K562 (cell line): ENCODE measurements at regions not wholly inside any gene's neighbourhood (a gene's known extent, or its start where the extent isn't known, plus 50 kb on each side); places are given as distances from the start of the nearest gene placed in this dataset.

Experiments used
- CBX1 ChIP-seq: sonication (generic); IDR thresholded peaks from 2 replicates; pipeline ENCODE4 v1.6.1; 2016; ENCODE audit warnings: antibody characterized with exemption, low read depth, mild to moderate bottlenecking
- EHMT2 ChIP-seq: fragments of 450-650 bp; IDR thresholded peaks from 2 replicates; pipeline ENCODE4 v1.6.1; 2018; ENCODE audit warnings: antibody characterized with exemption
- ESRRB ChIP-seq: fragments of 250-450 bp; sonication (Bioruptor Pico); IDR thresholded peaks from 2 replicates; pipeline ENCODE4 v1.5.0; 2020; ENCODE audit warnings: mild to moderate bottlenecking, moderate library complexity, borderline replicate concordance
- FOXA3 ChIP-seq, 2 experiments: fragments of 450-650 bp in 1 of 2; sonication (generic) in 1 of 2; formaldehyde crosslinking; IDR thresholded peaks in 1 of 2; conservative IDR thresholded peaks in 1 of 2; 2 replicates each; pipeline versions ENCODE4 v1.4.0 to v1.8.0; 2020 to 2022; ENCODE audit warnings: mild to moderate bottlenecking in 2 of 2, missing genetic modification reagents in 1 of 2
- FOXJ3 ChIP-seq: sonication (generic); formaldehyde crosslinking; IDR thresholded peaks from 2 replicates; pipeline ENCODE4 v1.4.0; 2020; ENCODE audit warnings: mild to moderate bottlenecking, missing genetic modification reagents
- HLTF ChIP-seq: fragments of 450-650 bp; IDR thresholded peaks from 2 replicates; pipeline ENCODE4 v1.6.1; 2016
- ILF3 ChIP-seq: fragments of 450-650 bp; IDR thresholded peaks from 2 replicates; pipeline ENCODE4 v1.6.1; 2018; ENCODE audit warnings: antibody characterized with exemption, mild to moderate bottlenecking, moderate library complexity, borderline replicate concordance
- ILK ChIP-seq: fragments of 450-650 bp; IDR thresholded peaks from 2 replicates; pipeline ENCODE4 v1.6.1; 2016; ENCODE audit warnings: missing genetic modification characterization, low read depth, mild to moderate bottlenecking, missing compliant biosample characterization, moderate library complexity, borderline replicate concordance
- KAT2B ChIP-seq: IDR thresholded peaks from one replicate; pipeline ENCODE4 v1.6.1; 2012; ENCODE audit warnings: low read depth, mild to moderate bottlenecking, control low read depth, inconsistent platforms, low read length, moderate library complexity
- KDM2B ChIP-seq: fragments of 250-450 bp; sonication (Bioruptor Pico); IDR thresholded peaks from 2 replicates; pipeline ENCODE4 v1.8.0; 2021; ENCODE audit warnings: mild to moderate bottlenecking, moderate library complexity
- KDM4B ChIP-seq, 2 experiments: fragments of 450-650 bp in 1 of 2; sonication (generic) in 1 of 2; IDR thresholded peaks; 2 replicates each; pipeline ENCODE4 v1.6.1; 2016 to 2017; ENCODE audit warnings: borderline replicate concordance in 2 of 2, antibody characterized with exemption in 1 of 2, low read depth in 1 of 2, mild to moderate bottlenecking in 1 of 2
- MXI1 ChIP-seq: IDR thresholded peaks from 2 replicates; pipeline ENCODE4 v1.6.1; 2011; ENCODE audit warnings: low read depth, mild to moderate bottlenecking, improper control_type of control experiment, low read length
- PPARD ChIP-seq: fragments of 250-450 bp; sonication (Bioruptor Pico); IDR thresholded peaks from 2 replicates; pipeline ENCODE4 v1.8.0; 2022; ENCODE audit warnings: inconsistent platforms, mild to moderate bottlenecking, moderate library complexity
- PTRF ChIP-seq: fragments of 450-650 bp; IDR thresholded peaks from 2 replicates; pipeline ENCODE4 v1.6.1; 2016; ENCODE audit warnings: mild to moderate bottlenecking, missing genetic modification characterization, missing compliant biosample characterization
- RBM14 ChIP-seq: fragments of 200-400 bp; formaldehyde crosslinking; IDR thresholded peaks from 2 replicates; pipeline ENCODE4 v1.6.1; 2018; ENCODE audit warnings: low read depth, mild to moderate bottlenecking, low read length, moderate library complexity, borderline replicate concordance; ENCODE audit not compliant: insufficient read depth
- RBM17 ChIP-seq: fragments of 200-400 bp; formaldehyde crosslinking; IDR thresholded peaks from 2 replicates; pipeline ENCODE4 v1.6.1; 2017; ENCODE audit warnings: low read depth, mild to moderate bottlenecking, low read length, borderline replicate concordance
- RCOR1 ChIP-seq, 2 experiments: IDR thresholded peaks; 2 replicates each; pipeline ENCODE4 v1.6.1; 2012; ENCODE audit warnings: low read depth in 2 of 2, low read length in 2 of 2, borderline replicate concordance in 1 of 2, improper control_type of control experiment in 1 of 2
- RNF2 ChIP-seq: sonication (generic); IDR thresholded peaks from 2 replicates; pipeline ENCODE4 v1.6.1; 2016
- SNIP1 ChIP-seq: fragments of 450-650 bp; IDR thresholded peaks from 2 replicates; pipeline ENCODE4 v1.7.1; 2017; ENCODE audit warnings: low read depth, mild to moderate bottlenecking
- TEAD1 ChIP-seq, 2 experiments: fragments of 450-650 bp in 1 of 2; sonication (generic) in 1 of 2; formaldehyde crosslinking; IDR thresholded peaks; 2 replicates each; pipeline versions ENCODE4 v1.4.0 to v1.8.0; 2020 to 2022; ENCODE audit warnings: mild to moderate bottlenecking in 2 of 2, missing genetic modification reagents in 1 of 2
- ZNF217 ChIP-seq: sonication (generic); formaldehyde crosslinking; IDR thresholded peaks from 2 replicates; pipeline ENCODE4 v1.8.0; 2022; ENCODE audit warnings: mild to moderate bottlenecking, missing genetic modification reagents
- ZNF224 ChIP-seq: sonication (generic); formaldehyde crosslinking; IDR thresholded peaks from 2 replicates; pipeline ENCODE4 v1.8.0; 2022; ENCODE audit warnings: mild to moderate bottlenecking, missing genetic modification reagents
- ZNF324 ChIP-seq: fragments of 250-450 bp; sonication (Bioruptor Pico); IDR thresholded peaks from 2 replicates; pipeline ENCODE4 v1.4.0; 2020; ENCODE audit warnings: mild to moderate bottlenecking
- ZNF431 ChIP-seq: sonication (generic); formaldehyde crosslinking; IDR thresholded peaks from 2 replicates; pipeline ENCODE4 v1.8.0; 2022; ENCODE audit warnings: mild to moderate bottlenecking, missing genetic modification reagents
- ZNF561 ChIP-seq: fragments of 450-650 bp; formaldehyde crosslinking; conservative IDR thresholded peaks from 2 replicates; pipeline ENCODE4 v1.4.0; 2020; ENCODE audit warnings: mild to moderate bottlenecking, moderate library complexity
- ZNF586 ChIP-seq: fragments of 450-650 bp; formaldehyde crosslinking; conservative IDR thresholded peaks from 2 replicates; pipeline ENCODE4 v1.4.0; 2020; ENCODE audit warnings: mild to moderate bottlenecking, moderate library complexity
- ZNF766 ChIP-seq: fragments of 200-800 bp; sonication (Bioruptor generic); conservative IDR thresholded peaks from 2 replicates; pipeline ENCODE4 v1.6.1; 2016; ENCODE audit warnings: missing genetic modification characterization, missing compliant biosample characterization
- TF ChIP-seq, protein P1 (sequence below): fragments of 250-450 bp; sonication (Bioruptor Pico); IDR thresholded peaks from 2 replicates; pipeline ENCODE4 v1.8.0; 2022; ENCODE audit warnings: inconsistent platforms
- TF ChIP-seq, protein P2 (sequence below): sonication (generic); formaldehyde crosslinking; IDR thresholded peaks from 2 replicates; pipeline ENCODE4 v1.9.0; 2022; ENCODE audit warnings: mild to moderate bottlenecking, missing genetic modification reagents

DNA sequence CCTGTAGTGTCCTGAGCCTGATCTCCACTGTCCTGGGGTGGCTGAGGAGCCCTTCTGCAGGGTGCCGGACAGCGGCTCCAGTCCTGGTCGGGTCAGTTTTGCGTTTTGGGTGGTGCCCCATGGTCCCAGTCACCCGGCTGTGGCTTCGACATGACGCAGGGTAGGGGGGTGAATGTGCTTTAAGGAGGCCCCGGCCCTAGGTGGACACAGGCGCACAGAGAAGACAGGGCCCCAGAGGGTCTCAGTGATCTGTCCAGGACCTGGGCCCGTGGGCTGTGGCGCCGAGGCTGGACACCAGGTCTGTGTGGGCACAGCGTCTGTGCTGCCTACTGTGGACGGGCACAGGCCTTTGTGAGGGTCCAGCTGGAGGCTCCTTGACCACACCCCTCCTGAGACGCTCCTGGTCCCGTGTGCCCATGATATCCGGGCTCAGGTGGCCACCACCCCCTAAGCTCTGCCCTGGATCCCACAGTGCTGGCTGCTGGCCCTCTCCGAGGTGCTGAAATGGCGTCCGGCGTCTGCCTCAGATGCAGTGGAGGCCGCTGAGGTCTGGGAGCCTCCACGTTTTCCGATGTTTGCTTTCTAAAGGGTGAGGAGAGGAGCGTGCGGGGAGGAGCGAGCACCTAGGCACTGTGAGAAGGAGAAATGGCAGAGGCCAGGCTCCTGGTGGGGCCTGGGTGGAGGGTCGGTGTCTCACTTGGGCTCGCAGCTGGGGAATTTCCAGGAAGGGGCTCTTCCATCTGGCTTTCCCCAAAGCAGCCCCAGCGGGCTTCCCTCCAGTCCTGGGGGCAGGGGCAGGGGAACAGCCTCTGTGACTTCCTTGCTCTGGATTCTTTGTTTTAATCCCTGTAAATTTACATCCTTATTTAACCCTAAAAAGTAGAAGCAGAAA lies 56.1 kb upstream of the ACSF3 start (continued):
- TF ChIP-seq, protein P1, sequence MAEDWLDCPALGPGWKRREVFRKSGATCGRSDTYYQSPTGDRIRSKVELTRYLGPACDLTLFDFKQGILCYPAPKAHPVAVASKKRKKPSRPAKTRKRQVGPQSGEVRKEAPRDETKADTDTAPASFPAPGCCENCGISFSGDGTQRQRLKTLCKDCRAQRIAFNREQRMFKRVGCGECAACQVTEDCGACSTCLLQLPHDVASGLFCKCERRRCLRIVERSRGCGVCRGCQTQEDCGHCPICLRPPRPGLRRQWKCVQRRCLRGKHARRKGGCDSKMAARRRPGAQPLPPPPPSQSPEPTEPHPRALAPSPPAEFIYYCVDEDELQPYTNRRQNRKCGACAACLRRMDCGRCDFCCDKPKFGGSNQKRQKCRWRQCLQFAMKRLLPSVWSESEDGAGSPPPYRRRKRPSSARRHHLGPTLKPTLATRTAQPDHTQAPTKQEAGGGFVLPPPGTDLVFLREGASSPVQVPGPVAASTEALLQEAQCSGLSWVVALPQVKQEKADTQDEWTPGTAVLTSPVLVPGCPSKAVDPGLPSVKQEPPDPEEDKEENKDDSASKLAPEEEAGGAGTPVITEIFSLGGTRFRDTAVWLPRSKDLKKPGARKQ, result no peak
- TF ChIP-seq ILF3, result no peak
- TF ChIP-seq ZNF431, result 0 out of 2 replicates have a peak, but pooled peaks have one; percentile 31
- no peak for TF ChIP-seq PTRF (tag)
- TF ChIP-seq CBX1, result no peak
- TF ChIP-seq HLTF, result no peak
- no peak for TF ChIP-seq ZNF561 (CRISPR knock-in tag)
- no peak for TF ChIP-seq RBM14
- no peak for TF ChIP-seq SNIP1
- TF ChIP-seq RCOR1 (IDR thresholded peaks at IDR 0.05; ENCODE audit: borderline replicate concordance in 1 of 2, low read depth in 2 of 2, low read length in 2 of 2), result peak in 1 of 2 experiments; percentile 78; a peak in 2 of 4 replicates
- TF ChIP-seq KAT2B, result no peak
- 0 out of 4 replicates have a peak, but pooled peaks of 1 of the 2 experiments have one; percentile 47 for TF ChIP-seq FOXA3 (CRISPR knock-in tag; conservative IDR thresholded peaks at IDR 0.05 in 1 of 2, IDR thresholded peaks at IDR 0.05 in 1 of 2)
- TF ChIP-seq ZNF586, result no peak
- peak in 1 of 2 experiments; percentile 69; a peak in 1 of 4 replicates for TF ChIP-seq TEAD1 (CRISPR knock-in tag; IDR thresholded peaks at IDR 0.05)
- peak; percentile 98 for TF ChIP-seq EHMT2
- no peak for TF ChIP-seq KDM2B (CRISPR knock-in tag)
- peak; percentile 33; the same call in 1 of the 2 replicates for TF ChIP-seq ZNF766 (CRISPR knock-in tag)
- no peak for TF ChIP-seq ZNF324 (CRISPR knock-in tag)
- peak; percentile 79; the same call in 1 of the 2 replicates for TF ChIP-seq ZNF224 (CRISPR knock-in tag)
- 0 out of 2 replicates have a peak, but pooled peaks have one; percentile 46 for TF ChIP-seq MXI1
- TF ChIP-seq ZNF217 (CRISPR knock-in tag), result no peak
- no peak for TF ChIP-seq RNF2
- no peak for TF ChIP-seq ILK (tag)
- TF ChIP-seq PPARD (CRISPR knock-in tag), result no peak
- TF ChIP-seq FOXJ3 (CRISPR knock-in tag), result no peak
- TF ChIP-seq, protein P2, sequence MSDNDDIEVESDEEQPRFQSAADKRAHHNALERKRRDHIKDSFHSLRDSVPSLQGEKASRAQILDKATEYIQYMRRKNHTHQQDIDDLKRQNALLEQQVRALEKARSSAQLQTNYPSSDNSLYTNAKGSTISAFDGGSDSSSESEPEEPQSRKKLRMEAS (CRISPR knock-in tag), result peak; percentile 45; the same call in 1 of the 2 replicates
- no peak for TF ChIP-seq KDM4B (IDR thresholded peaks at IDR 0.05; ENCODE audit: borderline replicate concordance in 2 of 2, low read depth in 1 of 2)
- no peak for TF ChIP-seq RBM17
- TF ChIP-seq ESRRB (CRISPR knock-in tag), result no peak
